ENCODE measurements at regions not wholly inside any gene's neighbourhood (a gene's known extent, or its start where the extent isn't known, plus 50 kb on each side); places are given as distances from the start of the nearest gene placed in this dataset.

DNA sequence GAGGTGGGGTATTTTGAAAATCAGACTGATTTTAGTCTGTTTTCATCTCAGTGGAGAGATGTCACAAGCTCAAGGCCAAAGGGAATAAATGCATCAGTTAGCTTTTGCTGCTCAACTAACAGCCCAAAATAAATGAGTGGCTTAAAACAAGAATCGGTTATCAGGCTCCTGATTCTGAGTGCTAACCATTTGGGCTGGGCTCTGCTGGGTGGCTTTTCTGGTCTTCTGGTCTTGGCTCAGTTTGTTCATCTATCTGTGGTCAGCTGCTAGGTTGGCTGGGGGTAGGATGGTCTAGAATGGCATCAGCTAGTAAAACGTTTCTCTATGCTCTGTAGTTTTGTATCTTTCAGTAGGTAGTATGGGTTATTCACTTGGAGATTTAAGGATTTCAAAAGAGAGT is 357.5 kb upstream of the JAG1 start:
- TF ChIP-seq, protein P1, sequence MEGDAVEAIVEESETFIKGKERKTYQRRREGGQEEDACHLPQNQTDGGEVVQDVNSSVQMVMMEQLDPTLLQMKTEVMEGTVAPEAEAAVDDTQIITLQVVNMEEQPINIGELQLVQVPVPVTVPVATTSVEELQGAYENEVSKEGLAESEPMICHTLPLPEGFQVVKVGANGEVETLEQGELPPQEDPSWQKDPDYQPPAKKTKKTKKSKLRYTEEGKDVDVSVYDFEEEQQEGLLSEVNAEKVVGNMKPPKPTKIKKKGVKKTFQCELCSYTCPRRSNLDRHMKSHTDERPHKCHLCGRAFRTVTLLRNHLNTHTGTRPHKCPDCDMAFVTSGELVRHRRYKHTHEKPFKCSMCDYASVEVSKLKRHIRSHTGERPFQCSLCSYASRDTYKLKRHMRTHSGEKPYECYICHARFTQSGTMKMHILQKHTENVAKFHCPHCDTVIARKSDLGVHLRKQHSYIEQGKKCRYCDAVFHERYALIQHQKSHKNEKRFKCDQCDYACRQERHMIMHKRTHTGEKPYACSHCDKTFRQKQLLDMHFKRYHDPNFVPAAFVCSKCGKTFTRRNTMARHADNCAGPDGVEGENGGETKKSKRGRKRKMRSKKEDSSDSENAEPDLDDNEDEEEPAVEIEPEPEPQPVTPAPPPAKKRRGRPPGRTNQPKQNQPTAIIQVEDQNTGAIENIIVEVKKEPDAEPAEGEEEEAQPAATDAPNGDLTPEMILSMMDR (IDR thresholded peaks at IDR 0.05): no peak
- no peak for TF ChIP-seq POLR2AphosphoS5 (IDR thresholded peaks at IDR 0.05)
- no peak for TF ChIP-seq POLR2A (IDR thresholded peaks at IDR 0.05)
- TF ChIP-seq EP300 (IDR thresholded peaks at IDR 0.05): no peak

All from sigmoid colon (tissue), 4 donors.